ENCODE measurements at regions not wholly inside any gene's neighbourhood (a gene's known extent, or its start where the extent isn't known, plus 50 kb on each side); places are given as distances from the start of the nearest gene placed in this dataset.

DNA sequence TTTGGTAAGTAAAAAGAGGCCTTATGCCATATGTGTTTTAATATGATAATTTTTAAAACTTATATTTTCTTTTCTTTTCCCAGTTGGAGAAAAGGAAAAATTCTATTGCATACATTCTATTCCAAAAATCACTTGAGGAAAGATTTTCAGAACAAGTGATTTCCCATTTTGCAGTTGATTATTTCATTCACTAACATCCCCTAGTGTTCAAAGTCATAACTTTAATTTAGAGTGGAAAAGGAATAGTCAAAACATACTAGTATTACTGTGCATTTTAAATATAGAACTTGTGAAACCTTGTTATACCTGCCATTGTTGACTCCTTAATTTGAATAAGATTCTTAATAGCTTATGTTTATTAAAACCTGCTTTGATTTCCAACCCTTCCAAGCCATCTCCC, 1157.6 kb upstream of the ADGRL4 start:
- TF ChIP-seq, protein P1, sequence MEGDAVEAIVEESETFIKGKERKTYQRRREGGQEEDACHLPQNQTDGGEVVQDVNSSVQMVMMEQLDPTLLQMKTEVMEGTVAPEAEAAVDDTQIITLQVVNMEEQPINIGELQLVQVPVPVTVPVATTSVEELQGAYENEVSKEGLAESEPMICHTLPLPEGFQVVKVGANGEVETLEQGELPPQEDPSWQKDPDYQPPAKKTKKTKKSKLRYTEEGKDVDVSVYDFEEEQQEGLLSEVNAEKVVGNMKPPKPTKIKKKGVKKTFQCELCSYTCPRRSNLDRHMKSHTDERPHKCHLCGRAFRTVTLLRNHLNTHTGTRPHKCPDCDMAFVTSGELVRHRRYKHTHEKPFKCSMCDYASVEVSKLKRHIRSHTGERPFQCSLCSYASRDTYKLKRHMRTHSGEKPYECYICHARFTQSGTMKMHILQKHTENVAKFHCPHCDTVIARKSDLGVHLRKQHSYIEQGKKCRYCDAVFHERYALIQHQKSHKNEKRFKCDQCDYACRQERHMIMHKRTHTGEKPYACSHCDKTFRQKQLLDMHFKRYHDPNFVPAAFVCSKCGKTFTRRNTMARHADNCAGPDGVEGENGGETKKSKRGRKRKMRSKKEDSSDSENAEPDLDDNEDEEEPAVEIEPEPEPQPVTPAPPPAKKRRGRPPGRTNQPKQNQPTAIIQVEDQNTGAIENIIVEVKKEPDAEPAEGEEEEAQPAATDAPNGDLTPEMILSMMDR (IDR thresholded peaks at IDR 0.05), result peak in 1 of 6 experiments; percentile 17
- TF ChIP-seq POLR2A (IDR thresholded peaks at IDR 0.05), result no peak
